ENCODE measurements at regions not wholly inside any gene's neighbourhood (a gene's known extent, or its start where the extent isn't known, plus 50 kb on each side); places are given as distances from the start of the nearest gene placed in this dataset.
A peak's percentile ranks its signal among the peaks of the same experiment; 100 is the strongest.

DNA sequence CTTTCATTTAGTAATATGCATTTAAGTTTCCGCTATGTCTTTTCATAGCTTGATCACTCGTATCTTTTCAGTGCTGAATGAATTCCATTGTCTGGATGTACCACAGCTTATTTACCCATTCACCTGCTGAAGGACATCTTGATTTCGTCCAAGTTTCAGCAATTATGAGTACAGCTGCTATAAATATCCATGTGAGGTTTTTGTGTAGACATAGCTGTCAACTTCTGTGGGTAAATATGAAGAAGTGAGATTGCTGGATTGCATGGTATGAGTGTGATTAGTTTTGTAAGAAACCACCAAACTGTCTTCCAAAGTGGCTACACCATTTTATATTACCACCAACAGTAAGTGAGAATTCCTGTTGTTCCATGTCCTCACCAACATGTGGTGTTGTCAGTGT, 79.2 kb upstream of the STMND1 start:
- TF ChIP-seq, protein P1, sequence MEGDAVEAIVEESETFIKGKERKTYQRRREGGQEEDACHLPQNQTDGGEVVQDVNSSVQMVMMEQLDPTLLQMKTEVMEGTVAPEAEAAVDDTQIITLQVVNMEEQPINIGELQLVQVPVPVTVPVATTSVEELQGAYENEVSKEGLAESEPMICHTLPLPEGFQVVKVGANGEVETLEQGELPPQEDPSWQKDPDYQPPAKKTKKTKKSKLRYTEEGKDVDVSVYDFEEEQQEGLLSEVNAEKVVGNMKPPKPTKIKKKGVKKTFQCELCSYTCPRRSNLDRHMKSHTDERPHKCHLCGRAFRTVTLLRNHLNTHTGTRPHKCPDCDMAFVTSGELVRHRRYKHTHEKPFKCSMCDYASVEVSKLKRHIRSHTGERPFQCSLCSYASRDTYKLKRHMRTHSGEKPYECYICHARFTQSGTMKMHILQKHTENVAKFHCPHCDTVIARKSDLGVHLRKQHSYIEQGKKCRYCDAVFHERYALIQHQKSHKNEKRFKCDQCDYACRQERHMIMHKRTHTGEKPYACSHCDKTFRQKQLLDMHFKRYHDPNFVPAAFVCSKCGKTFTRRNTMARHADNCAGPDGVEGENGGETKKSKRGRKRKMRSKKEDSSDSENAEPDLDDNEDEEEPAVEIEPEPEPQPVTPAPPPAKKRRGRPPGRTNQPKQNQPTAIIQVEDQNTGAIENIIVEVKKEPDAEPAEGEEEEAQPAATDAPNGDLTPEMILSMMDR (IDR thresholded peaks at IDR 0.05; ENCODE audit: low read depth, low read length, missing control alignments): no peak
- no peak overlapping the region for H3K4me3 ChIP-seq (ENCODE audit: low read depth, low read length)
- DNase-seq (ENCODE audit: low read depth): peak; percentile 24

DNA sequence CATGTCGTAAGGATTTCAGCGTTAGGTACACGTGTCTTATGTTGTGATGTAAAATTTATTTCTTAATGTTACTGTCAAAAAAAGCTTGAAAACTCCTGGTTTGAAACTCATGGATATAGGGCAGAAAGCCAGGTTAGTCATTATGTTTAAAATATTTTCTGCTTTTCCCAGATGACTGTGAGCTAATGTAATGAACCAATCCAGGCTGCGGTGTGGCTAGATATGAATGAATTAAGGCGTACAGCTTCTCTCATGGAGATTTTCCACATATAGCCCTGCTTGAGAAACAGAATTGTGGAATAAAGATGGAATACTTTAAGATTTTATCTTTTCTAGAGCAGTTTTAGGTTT, 80.3 kb upstream of the STMND1 start:
- DNase-seq (ENCODE audit: low read depth): no peak
- TF ChIP-seq, protein P1 (IDR thresholded peaks at IDR 0.05; ENCODE audit: low read depth, low read length, missing control alignments): no peak
- H3K4me3 ChIP-seq (ENCODE audit: low read depth, low read length): no peak overlapping the region

DNA sequence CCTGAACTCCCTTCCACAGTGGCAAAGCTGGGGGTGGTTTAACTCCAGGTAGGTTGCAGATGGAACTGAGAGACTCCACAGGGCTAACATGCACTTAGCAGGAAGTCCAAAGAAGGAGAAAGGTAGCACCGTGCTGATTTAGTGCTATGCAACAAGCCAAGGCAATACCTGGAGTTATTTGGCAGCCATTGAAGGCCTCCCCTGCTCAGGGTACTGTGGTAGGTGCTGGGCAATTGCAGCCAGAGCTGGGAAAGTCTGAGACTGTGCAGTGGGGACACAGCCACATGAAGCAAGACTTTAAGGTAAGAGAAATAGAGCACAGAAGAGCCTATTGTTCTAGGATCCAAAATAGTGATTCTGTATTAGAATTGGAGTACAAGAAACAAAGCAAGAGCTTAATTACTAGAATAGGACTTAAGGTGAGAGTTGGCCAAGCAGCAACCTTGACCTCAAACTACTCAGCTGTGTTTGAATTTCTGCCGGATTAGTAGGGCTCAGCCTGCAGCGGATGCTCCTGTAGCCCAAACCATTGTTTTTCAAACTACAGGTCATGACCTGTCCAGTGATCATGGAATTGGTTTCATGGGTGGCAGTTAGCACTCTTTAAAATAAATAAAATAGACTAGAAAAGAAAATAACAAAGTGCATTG, 80.8 kb upstream of the STMND1 start:
- no peak for DNase-seq (ENCODE audit: low read depth)
- TF ChIP-seq, protein P1 (IDR thresholded peaks at IDR 0.05; ENCODE audit: low read depth, low read length, missing control alignments): no peak
- H3K4me3 ChIP-seq (ENCODE audit: low read depth, low read length): no peak overlapping the region

DNA sequence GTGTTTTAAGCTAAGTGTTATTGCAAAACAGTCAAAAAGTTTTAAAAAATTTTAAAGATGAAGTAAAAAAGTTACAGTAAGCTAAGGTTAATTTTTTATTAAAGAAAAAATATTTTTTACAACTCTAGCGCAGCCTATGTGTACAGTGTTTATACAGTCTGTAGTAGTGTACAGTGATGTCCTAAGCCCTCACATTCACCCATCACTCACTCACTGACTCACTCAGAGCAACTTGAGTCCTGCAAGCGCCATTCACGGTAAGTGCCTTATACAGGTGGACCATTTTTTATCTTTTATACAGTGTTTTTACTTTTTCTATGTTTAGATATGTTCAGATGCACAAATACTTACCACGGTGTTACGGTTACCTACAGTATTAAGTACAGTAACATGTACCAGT, 83.4 kb upstream of the STMND1 start:
- TF ChIP-seq, protein P1 (IDR thresholded peaks at IDR 0.05; ENCODE audit: low read depth, low read length, missing control alignments): no peak
- DNase-seq (ENCODE audit: low read depth): no peak
- no peak overlapping the region for H3K4me3 ChIP-seq (ENCODE audit: low read depth, low read length)

DNA sequence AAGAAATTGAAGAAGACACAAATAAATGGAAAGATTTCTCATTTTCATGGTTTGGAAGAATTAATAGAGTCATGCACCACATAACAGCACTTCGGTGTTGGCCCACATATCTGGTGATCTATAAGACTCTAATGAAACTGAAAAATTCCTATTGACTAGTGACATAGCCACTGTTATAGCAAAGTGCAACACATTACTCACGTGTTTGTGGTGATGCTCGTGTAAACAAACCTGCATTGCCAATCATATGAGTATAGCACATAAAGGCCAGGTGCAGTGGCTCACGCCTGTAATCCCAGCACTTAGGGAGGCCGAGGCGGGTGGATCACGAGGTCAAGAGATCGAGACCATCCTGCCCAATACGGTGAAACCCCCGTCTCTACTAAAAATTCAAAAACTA, 84.4 kb upstream of the STMND1 start:
- no peak for DNase-seq (ENCODE audit: low read depth)
- TF ChIP-seq, protein P1 (IDR thresholded peaks at IDR 0.05; ENCODE audit: low read depth, low read length, missing control alignments): no peak

DNA sequence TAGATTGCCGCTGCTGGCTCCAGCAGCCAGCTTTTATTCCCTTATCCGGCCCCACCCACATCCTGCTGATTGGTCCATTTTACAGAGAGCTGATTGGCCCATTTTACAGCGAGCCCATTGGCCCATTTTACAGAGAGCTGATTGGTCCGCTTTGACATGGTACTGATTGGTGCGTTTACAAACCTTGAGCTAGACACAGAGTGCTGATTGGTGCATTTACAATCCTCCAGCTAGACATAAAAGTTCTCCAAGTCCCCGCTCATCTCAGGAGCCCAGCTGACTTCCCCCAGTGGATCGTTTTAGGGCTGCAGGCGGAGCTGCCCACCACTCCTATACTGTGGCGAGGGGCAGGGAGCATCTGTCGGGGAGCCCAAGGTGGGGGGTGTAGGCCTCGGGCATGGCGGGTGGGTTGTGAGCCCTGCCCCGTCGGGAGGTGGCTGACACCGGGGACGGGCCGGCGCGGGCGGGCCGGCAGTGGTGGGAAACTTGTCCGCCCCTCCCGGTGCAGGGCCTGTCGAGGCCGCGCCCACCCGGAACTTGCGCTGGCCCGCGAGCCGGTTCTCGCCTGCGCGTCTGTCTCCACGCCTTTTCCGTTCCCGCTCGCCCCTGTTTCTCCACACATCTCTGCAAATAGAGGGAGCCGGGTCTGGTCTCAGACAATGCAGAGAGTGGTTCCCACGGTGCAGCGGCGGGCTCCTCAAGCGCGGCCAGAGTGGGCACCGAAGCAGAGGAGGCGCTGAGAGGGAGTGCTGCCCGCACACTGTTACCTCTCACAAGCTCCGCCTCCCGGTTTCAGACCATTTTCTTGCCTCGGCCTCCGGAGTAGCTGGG, 86.1 kb upstream of the STMND1 start:
- TF ChIP-seq, protein P1 (IDR thresholded peaks at IDR 0.05; ENCODE audit: low read depth, low read length, missing control alignments): no peak
- no peak overlapping the region for H3K4me3 ChIP-seq (ENCODE audit: low read depth, low read length)
- no peak for DNase-seq (ENCODE audit: low read depth)

More for the DNA sequence above, 84.4 kb upstream of the STMND1 start:
- H3K4me3 ChIP-seq (ENCODE audit: low read depth, low read length): no peak overlapping the region

Measured in GM12864 (cell line).